ENCODE measurements at regions not wholly inside any gene's neighbourhood (a gene's known extent, or its start where the extent isn't known, plus 50 kb on each side); places are given as distances from the start of the nearest gene placed in this dataset.

DNA sequence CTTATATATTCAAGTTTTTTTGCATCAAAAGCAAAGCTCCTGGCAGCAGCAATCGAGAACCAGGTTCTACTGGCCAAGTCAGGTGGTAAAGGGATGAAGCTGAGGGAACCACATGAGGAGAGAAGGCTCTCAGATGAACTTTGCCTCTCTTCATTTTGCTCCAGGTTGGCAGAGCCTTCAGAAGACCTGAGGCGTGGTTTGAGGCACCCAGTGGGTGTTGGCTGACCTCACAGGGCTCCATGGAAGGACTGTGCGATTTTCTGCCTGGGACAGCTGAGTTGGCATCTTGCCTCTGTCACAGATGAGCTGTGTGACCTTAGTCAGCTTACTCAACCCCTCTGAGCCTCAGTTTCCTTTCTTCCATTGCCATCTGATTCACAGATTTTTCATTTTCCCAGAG, 89.0 kb downstream of the INSIG2 start:
- no peak overlapping the region for H3K27ac ChIP-seq
- 60 to 74% (median 61%) methylated on average over 3 of the region's 3 CpGs for WGBS, 3 donors
- H3K27me3 ChIP-seq = no peaks in the 10 kb centered on the region
- H3K36me3 ChIP-seq = no peaks in the 10 kb centered on the region
- TF ChIP-seq POLR2A (IDR thresholded peaks at IDR 0.05) = no peak
- TF ChIP-seq EP300 (IDR thresholded peaks at IDR 0.05) = no peak
- TF ChIP-seq, protein P1, sequence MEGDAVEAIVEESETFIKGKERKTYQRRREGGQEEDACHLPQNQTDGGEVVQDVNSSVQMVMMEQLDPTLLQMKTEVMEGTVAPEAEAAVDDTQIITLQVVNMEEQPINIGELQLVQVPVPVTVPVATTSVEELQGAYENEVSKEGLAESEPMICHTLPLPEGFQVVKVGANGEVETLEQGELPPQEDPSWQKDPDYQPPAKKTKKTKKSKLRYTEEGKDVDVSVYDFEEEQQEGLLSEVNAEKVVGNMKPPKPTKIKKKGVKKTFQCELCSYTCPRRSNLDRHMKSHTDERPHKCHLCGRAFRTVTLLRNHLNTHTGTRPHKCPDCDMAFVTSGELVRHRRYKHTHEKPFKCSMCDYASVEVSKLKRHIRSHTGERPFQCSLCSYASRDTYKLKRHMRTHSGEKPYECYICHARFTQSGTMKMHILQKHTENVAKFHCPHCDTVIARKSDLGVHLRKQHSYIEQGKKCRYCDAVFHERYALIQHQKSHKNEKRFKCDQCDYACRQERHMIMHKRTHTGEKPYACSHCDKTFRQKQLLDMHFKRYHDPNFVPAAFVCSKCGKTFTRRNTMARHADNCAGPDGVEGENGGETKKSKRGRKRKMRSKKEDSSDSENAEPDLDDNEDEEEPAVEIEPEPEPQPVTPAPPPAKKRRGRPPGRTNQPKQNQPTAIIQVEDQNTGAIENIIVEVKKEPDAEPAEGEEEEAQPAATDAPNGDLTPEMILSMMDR (IDR thresholded peaks at IDR 0.05) = no peak
- no peak for DNase-seq
- no peak overlapping the region for H3K4me3 ChIP-seq
- H3K4me1 ChIP-seq (ENCODE audit: insufficient read depth) = no peaks in the 10 kb centered on the region
- intact Hi-C loops (cut with DNase I) = no loop called here
- H3K9me3 ChIP-seq = no peaks in the 10 kb centered on the region

GRCh38 chr2:118176601-118177000, 88.3 kb downstream of the INSIG2 start:
- Histone ChIP-seq H3K4me3 (no peak overlapping the region), H3K27ac (no peak overlapping the region), H3K27me3 (no peaks in the 10 kb centered on the region), H3K4me1 (ENCODE audit: insufficient read depth) (no peaks in the 10 kb centered on the region), H3K9me3 (no peaks in the 10 kb centered on the region), H3K36me3 (no peaks in the 10 kb centered on the region)
- no peak for DNase-seq
- TF ChIP-seq EP300 (IDR thresholded peaks at IDR 0.05) (no peak), POLR2A (IDR thresholded peaks at IDR 0.05) (no peak)
- TF ChIP-seq, protein P1 (IDR thresholded peaks at IDR 0.05) = no peak
- intact Hi-C loops (cut with DNase I) = no loop called here
- 7 to 38% (median 15%) methylated on average over 3 of the region's 3 CpGs for WGBS, 3 donors

DNA sequence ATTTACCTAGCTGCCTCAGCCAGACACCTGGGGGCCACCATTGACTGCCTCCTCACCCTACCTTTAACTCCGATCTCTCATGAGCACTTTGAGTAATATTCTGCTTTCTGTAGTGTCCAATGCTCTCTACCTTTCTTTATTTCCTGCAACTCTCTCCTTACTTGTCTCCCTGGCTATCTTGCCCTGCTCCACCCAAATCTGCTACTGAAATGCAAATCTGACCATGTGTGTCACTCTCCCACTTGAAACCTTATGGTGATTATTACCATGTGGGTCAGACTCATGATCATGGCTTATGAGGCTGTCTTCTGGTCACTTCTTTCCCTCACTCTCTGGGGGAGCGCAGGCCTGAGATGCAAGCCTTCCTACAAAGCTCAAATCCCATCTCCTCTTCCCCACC, 83.3 kb downstream of the INSIG2 start:
- Histone ChIP-seq H3K4me1 (ENCODE audit: insufficient read depth) (peaks cover 5% of the 10 kb centered on the region), H3K36me3 (no peaks in the 10 kb centered on the region), H3K27me3 (no peaks in the 10 kb centered on the region), H3K9me3 (no peaks in the 10 kb centered on the region), H3K27ac (no peak overlapping the region), H3K4me3 (no peak overlapping the region)
- no peak for DNase-seq
- no peak for TF ChIP-seq POLR2A (IDR thresholded peaks at IDR 0.05)
- TF ChIP-seq, protein P1 (IDR thresholded peaks at IDR 0.05) = no peak
- intact Hi-C loops (cut with DNase I) = no loop called here
- 90 to 100% (median 94%) methylated on average over 2 of the region's 2 CpGs for WGBS, 3 donors

- peak in 4 of 5 donors; percentile 31 to 42 (median 38) for DNase-seq
- H3K4me1 ChIP-seq (ENCODE audit: insufficient read depth) = peaks cover 5% of the 10 kb centered on the region
- peak overlapping the region in 1 of 2 donors; percentile 37 for H3K27ac ChIP-seq
- no peaks in the 10 kb centered on the region for H3K27me3 ChIP-seq
- intact Hi-C loops (cut with DNase I) = no loop called here
- WGBS, 3 donors = 12 to 21% (median 17%) methylated on average over 6 of the region's 6 CpGs
- no peak for TF ChIP-seq EP300 (IDR thresholded peaks at IDR 0.05)
- TF ChIP-seq, protein P1 (IDR thresholded peaks at IDR 0.05) = no peak
- TF ChIP-seq POLR2A (IDR thresholded peaks at IDR 0.05) = no peak
- no peak overlapping the region for H3K4me3 ChIP-seq
- H3K9me3 ChIP-seq = no peaks in the 10 kb centered on the region
- no peaks in the 10 kb centered on the region for H3K36me3 ChIP-seq
These were observed 81.2 kb downstream of the INSIG2 start for GRCh38 chr2:118169359-118170005.

Measured in ovary (tissue), 7 donors.